IMR-90 (cell line): ENCODE measurements at regions not wholly inside any gene's neighbourhood (a gene's known extent, or its start where the extent isn't known, plus 50 kb on each side); places are given as distances from the start of the nearest gene placed in this dataset.

ENCODE experiments used
- ATAC-seq: fragments of 200-7000 bp; cut with Tn5 transposase; 2 replicates; pipeline ENCODE4 v1.9.1; 2020; ENCODE audit warnings: low read depth, mild to moderate bottlenecking, moderate library complexity
- BruUV-seq: library from RNA; stranded (reverse); fragments of 400-500 nt; replicated peaks from 2 replicates; lab custom pipeline; 2021; lab: Mats Ljungman, UMichigan
- CTCF ChIA-PET: fragments of 300-600 bp; formaldehyde crosslinking; extraction: SDS; loops from one replicate; lab custom pipeline; 2021; ENCODE audit warnings: antibody characterized with exemption; lab: Yijun Ruan, JAX
- POLR2A ChIA-PET: fragments of 300-600 bp; sonication (Branson Sonifier 250); formaldehyde crosslinking; loops from one replicate; lab custom pipeline; 2022; ENCODE audit warnings: antibody characterized with exemption; ENCODE audit not compliant: unreplicated experiment; lab: Charles Lee
- DNase-seq: peaks from one replicate; pipeline ENCODE4 v3.0.0; 2013
- H2AFZ ChIP-seq: replicated peaks from 2 replicates; pipeline ENCODE3; 2013; ENCODE audit warnings: low read length, mild to moderate bottlenecking; ENCODE audit not compliant: poor library complexity
- H2AK5ac ChIP-seq: 2 replicates; pipeline ENCODE4 v1.6.1; 2013; ENCODE audit warnings: low read depth, low read length, inconsistent platforms
- H2AK9ac ChIP-seq: replicated peaks from 2 replicates; pipeline ENCODE3; 2013; ENCODE audit warnings: mild to moderate bottlenecking, low read depth, low read length, moderate library complexity; ENCODE audit not compliant: poor library complexity
- H2BK120ac ChIP-seq: 2 replicates; pipeline ENCODE4 v1.6.1; 2013; ENCODE audit warnings: low read depth, low read length, inconsistent platforms
- H2BK15ac ChIP-seq: 3 replicates; pipeline ENCODE4 v1.6.1; 2013; ENCODE audit warnings: low read depth, low read length, inconsistent platforms
- H2BK20ac ChIP-seq: 2 replicates; pipeline ENCODE4 v1.6.1; 2013; ENCODE audit warnings: low read depth, mild to moderate bottlenecking, inconsistent platforms, low read length, moderate library complexity
- H2BK5ac ChIP-seq: 2 replicates; pipeline ENCODE4 v1.6.1; 2013; ENCODE audit warnings: mild to moderate bottlenecking, low read depth, low read length, inconsistent platforms; ENCODE audit not compliant: poor library complexity, severe bottlenecking
- H3K14ac ChIP-seq: replicated peaks from 2 replicates; pipeline ENCODE4 v1.6.1; 2013; ENCODE audit warnings: low read depth, low read length, inconsistent platforms
- H3K18ac ChIP-seq: 2 replicates; pipeline ENCODE4 v1.6.1; 2013; ENCODE audit warnings: low read depth, low read length, control low read depth
- H3K23ac ChIP-seq: 2 replicates; pipeline ENCODE4 v1.6.1; 2013; ENCODE audit warnings: low read depth, low read length, inconsistent platforms
- H3K27ac ChIP-seq: 2 replicates; pipeline ENCODE4 v1.5.1; 2013; ENCODE audit warnings: mild to moderate bottlenecking, control low read depth, low read length; ENCODE audit not compliant: insufficient read depth
- H3K27me3 ChIP-seq: 2 replicates; pipeline ENCODE4 v1.6.1; 2013; ENCODE audit warnings: low read length; ENCODE audit not compliant: control insufficient read depth, insufficient read depth
- H3K36me3 ChIP-seq: 2 replicates; pipeline ENCODE4 v1.6.1; 2013; ENCODE audit warnings: low read length, mixed read lengths; ENCODE audit not compliant: control insufficient read depth, insufficient read depth
- H3K4ac ChIP-seq: 2 replicates; pipeline ENCODE4 v1.6.1; 2013; ENCODE audit warnings: low read depth, low read length, inconsistent platforms
- H3K4me1 ChIP-seq: 2 replicates; pipeline ENCODE4 v1.6.1; 2013; ENCODE audit warnings: low read length, mixed read lengths; ENCODE audit not compliant: control insufficient read depth, insufficient read depth
- H3K4me2 ChIP-seq: 2 replicates; pipeline ENCODE4 v1.6.1; 2013; ENCODE audit warnings: low read depth, mild to moderate bottlenecking, control low read depth, low read length, moderate library complexity
- H3K4me3 ChIP-seq: 2 replicates; pipeline ENCODE4 v1.5.1; 2013; ENCODE audit warnings: low read depth, mild to moderate bottlenecking, control low read depth, low read length, moderate library complexity; ENCODE audit not compliant: insufficient read depth
- H3K56ac ChIP-seq: 2 replicates; pipeline ENCODE4 v1.6.1; 2013; ENCODE audit warnings: low read length, inconsistent platforms; ENCODE audit not compliant: insufficient read depth; ENCODE audit errors: extremely low read depth
- H3K79me1 ChIP-seq, 2 experiments: 2 replicates each; pipeline ENCODE4 v1.6.1; 2013; ENCODE audit warnings: low read length in 2 of 2, inconsistent platforms in 1 of 2, low read depth in 1 of 2
- H3K9ac ChIP-seq: 2 replicates; pipeline ENCODE4 v1.6.1; 2013; ENCODE audit warnings: low read depth, low read length, control low read depth
- H3K9me1 ChIP-seq: 2 replicates; pipeline ENCODE4 v1.6.1; 2013; ENCODE audit warnings: low read length, inconsistent platforms; ENCODE audit not compliant: insufficient read depth
- H3K9me3 ChIP-seq: 2 replicates; pipeline ENCODE4 v1.6.1; 2013; ENCODE audit warnings: low read length; ENCODE audit not compliant: control insufficient read depth, insufficient read depth
- H4K20me1 ChIP-seq: 2 replicates; pipeline ENCODE4 v1.6.1; 2013; ENCODE audit warnings: low read length, inconsistent platforms; ENCODE audit not compliant: insufficient read depth
- H4K5ac ChIP-seq: 2 replicates; pipeline ENCODE4 v1.6.1; 2013; ENCODE audit warnings: mild to moderate bottlenecking, low read depth, low read length, control low read depth
- H4K8ac ChIP-seq, 2 experiments: 2 replicates each; pipeline ENCODE4 v1.6.1; 2013; ENCODE audit warnings: low read depth in 2 of 2, low read length in 2 of 2, control low read depth in 1 of 2, inconsistent platforms in 1 of 2
- H4K91ac ChIP-seq: 2 replicates; pipeline ENCODE4 v1.6.1; 2013; ENCODE audit warnings: low read depth, low read length, inconsistent platforms; ENCODE audit not compliant: insufficient read depth
- BHLHE40 ChIP-seq: fragments of 150-350 bp; IDR thresholded peaks from 2 replicates; pipeline ENCODE4 v1.6.1; 2016; ENCODE audit warnings: mild to moderate bottlenecking, low read depth, low read length
- CEBPB ChIP-seq: IDR thresholded peaks from 2 replicates; pipeline ENCODE4 v1.6.1; 2012; ENCODE audit warnings: low read depth, low read length, improper control_type of control experiment
- CHD1 ChIP-seq: IDR thresholded peaks from 2 replicates; pipeline ENCODE4 v1.6.1; 2012; ENCODE audit warnings: low read depth, low read length, improper control_type of control experiment
- FOS ChIP-seq: fragments of 150-350 bp; IDR thresholded peaks from 2 replicates; pipeline ENCODE4 v1.6.1; 2016; ENCODE audit warnings: low read depth, low read length
- MAFK ChIP-seq: IDR thresholded peaks from 2 replicates; pipeline ENCODE4 v1.6.1; 2012; ENCODE audit warnings: low read depth, low read length, improper control_type of control experiment
- MAZ ChIP-seq: IDR thresholded peaks from 2 replicates; pipeline ENCODE4 v1.6.1; 2012; ENCODE audit warnings: low read depth, mild to moderate bottlenecking, low read length, improper control_type of control experiment, moderate library complexity, borderline replicate concordance
- MXI1 ChIP-seq: IDR thresholded peaks from 2 replicates; pipeline ENCODE4 v1.6.1; 2012; ENCODE audit warnings: low read depth, mild to moderate bottlenecking, low read length, moderate library complexity, borderline replicate concordance
- NFE2L2 ChIP-seq: fragments of 150-350 bp; IDR thresholded peaks from 2 replicates; pipeline ENCODE4 v1.6.1; 2016; ENCODE audit warnings: low read depth, mild to moderate bottlenecking, low read length
- POLR2A ChIP-seq: IDR thresholded peaks from 2 replicates; pipeline ENCODE4 v1.6.1; 2012; ENCODE audit warnings: mild to moderate bottlenecking, low read depth, low read length
- RAD21 ChIP-seq: IDR thresholded peaks from 2 replicates; pipeline ENCODE4 v1.6.1; 2012; ENCODE audit warnings: low read length, improper control_type of control experiment
- RCOR1 ChIP-seq: IDR thresholded peaks from 2 replicates; pipeline ENCODE4 v1.6.1; 2012; ENCODE audit warnings: mild to moderate bottlenecking, low read length, improper control_type of control experiment; ENCODE audit not compliant: insufficient replicate concordance
- RFX5 ChIP-seq: IDR thresholded peaks from 2 replicates; pipeline ENCODE4 v1.8.0; 2012; ENCODE audit warnings: low read depth, mild to moderate bottlenecking, low read length, moderate library complexity
- SMC3 ChIP-seq: fragments of 150-350 bp; IDR thresholded peaks from 2 replicates; pipeline ENCODE4 v1.6.1; 2016; ENCODE audit warnings: low read depth, mild to moderate bottlenecking, antibody characterized with exemption, low read length, moderate library complexity
- WGBS, 2 experiments: methylation state at CpG; one replicate each; pipeline versions ENCODE4 v1.1.5 to v1.1.7; 2013; ENCODE audit warnings: missing lambda C conversion rate in 2 of 2; ENCODE audit not compliant: insufficient read length in 1 of 2; ENCODE audit errors: extremely low coverage in 2 of 2; 5-methylcytosine and 5-hydroxymethylcytosine counted together
- dilution Hi-C: fragments of 300-500 bp; cut with HindIII; formaldehyde crosslinking; loops from one replicate; pipeline ENCODE4 v1.14.3; 2018; ENCODE audit warnings: low sequenced_read_pairs; ENCODE audit not compliant: unreplicated experiment
- in situ Hi-C: fragments of 300-500 bp; cut with MboI; formaldehyde crosslinking; loops from 3 replicates; pipeline ENCODE4 v1.14.3; 2019; ENCODE audit warnings: low sequenced_read_pairs, inconsistent platforms, mixed read lengths
- intact Hi-C: fragments of 100-400 bp; cut with micrococcal nuclease; formaldehyde crosslinking; loops from 2 replicates; pipeline ENCODE4 v1.10.0; 2022
- TF ChIP-seq, protein P1 (sequence below): fragments of 150-350 bp; IDR thresholded peaks from 2 replicates; pipeline ENCODE4 v1.6.1; 2017; ENCODE audit warnings: mild to moderate bottlenecking, antibody characterized with exemption, low read length, low read depth
- TF ChIP-seq, protein P2 (sequence below): fragments of 150-350 bp; IDR thresholded peaks from 2 replicates; pipeline ENCODE4 v1.6.1; 2016; ENCODE audit warnings: low read depth, mild to moderate bottlenecking, low read length, moderate library complexity, borderline replicate concordance
- TF ChIP-seq, protein P3 (sequence below): conservative IDR thresholded peaks from 2 replicates; pipeline ENCODE4 v1.5.1; 2012; ENCODE audit warnings: mild to moderate bottlenecking, low read depth, low read length, improper control_type of control experiment

DNA sequence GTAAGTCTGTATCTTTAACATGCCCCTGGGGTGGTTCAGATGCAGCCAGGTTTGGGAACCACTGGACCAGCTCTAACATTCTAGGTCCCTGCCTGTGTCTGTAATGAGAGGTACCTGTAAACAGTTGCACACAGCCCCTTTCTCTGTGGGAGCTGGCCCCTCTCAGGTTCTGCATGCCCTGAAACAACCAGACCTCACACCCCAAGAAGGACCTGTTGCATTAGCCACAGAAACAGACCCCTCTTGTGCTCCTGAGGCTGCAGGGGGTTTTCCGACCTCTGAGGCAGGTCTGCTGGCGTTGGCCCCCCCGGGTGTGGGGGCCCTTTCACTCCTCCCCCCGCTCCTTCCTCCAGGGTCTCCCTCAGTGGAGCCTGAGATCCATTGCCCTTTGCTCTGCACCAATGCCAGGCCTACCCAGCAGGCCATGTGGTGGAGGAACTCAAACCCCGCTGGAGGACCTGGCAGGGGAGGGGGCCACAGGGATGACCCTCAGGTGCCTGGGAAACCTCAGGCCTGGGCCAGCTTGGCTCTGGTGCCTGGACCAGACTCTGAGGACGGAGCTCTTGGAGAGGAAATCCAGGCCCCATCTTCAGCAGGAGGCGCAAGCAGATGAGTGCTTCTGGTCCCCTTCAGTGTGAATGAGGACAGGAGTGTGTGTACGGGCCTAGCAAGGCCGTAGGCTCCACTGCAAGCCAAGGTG lies 61.4 kb upstream of the PJA1 start:
- H3K4ac ChIP-seq = no peak overlapping the region
- H3K4me1 ChIP-seq = peaks cover 2% of the 10 kb centered on the region
- no peak overlapping the region for H4K5ac ChIP-seq
- in situ Hi-C loops (no loop called here), intact Hi-C loops (loop anchor here (10.0 kb wide), 3 partner anchors 92 to 232 kb away; no protein-coding TSS in a partner anchor), dilution Hi-C loops (no loop called here)
- no peaks in the 10 kb centered on the region for H3K79me1 ChIP-seq
- H3K36me3 ChIP-seq = no peaks in the 10 kb centered on the region
- ATAC-seq = no peak
- no peak overlapping the region for H2AK5ac ChIP-seq
- no peak overlapping the region for H3K56ac ChIP-seq
- H3K9me1 ChIP-seq = no peaks in the 10 kb centered on the region
- H4K8ac ChIP-seq = no peak overlapping the region
- no peak overlapping the region for H2AK9ac ChIP-seq
- no peak for DNase-seq
- TF ChIP-seq CEBPB (no peak), RFX5 (no peak), SMC3 (no peak), NFE2L2 (no peak), BHLHE40 (no peak), MAZ (no peak), FOS (no peak), MAFK (no peak), POLR2A (no peak), MXI1 (no peak), CHD1 (no peak), RAD21 (no peak), RCOR1 (no peak)
- TF ChIP-seq, protein P1, sequence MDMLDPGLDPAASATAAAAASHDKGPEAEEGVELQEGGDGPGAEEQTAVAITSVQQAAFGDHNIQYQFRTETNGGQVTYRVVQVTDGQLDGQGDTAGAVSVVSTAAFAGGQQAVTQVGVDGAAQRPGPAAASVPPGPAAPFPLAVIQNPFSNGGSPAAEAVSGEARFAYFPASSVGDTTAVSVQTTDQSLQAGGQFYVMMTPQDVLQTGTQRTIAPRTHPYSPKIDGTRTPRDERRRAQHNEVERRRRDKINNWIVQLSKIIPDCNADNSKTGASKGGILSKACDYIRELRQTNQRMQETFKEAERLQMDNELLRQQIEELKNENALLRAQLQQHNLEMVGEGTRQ = no peak
- TF ChIP-seq, protein P2, sequence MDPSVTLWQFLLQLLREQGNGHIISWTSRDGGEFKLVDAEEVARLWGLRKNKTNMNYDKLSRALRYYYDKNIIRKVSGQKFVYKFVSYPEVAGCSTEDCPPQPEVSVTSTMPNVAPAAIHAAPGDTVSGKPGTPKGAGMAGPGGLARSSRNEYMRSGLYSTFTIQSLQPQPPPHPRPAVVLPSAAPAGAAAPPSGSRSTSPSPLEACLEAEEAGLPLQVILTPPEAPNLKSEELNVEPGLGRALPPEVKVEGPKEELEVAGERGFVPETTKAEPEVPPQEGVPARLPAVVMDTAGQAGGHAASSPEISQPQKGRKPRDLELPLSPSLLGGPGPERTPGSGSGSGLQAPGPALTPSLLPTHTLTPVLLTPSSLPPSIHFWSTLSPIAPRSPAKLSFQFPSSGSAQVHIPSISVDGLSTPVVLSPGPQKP = no peak
- TF ChIP-seq, protein P3, sequence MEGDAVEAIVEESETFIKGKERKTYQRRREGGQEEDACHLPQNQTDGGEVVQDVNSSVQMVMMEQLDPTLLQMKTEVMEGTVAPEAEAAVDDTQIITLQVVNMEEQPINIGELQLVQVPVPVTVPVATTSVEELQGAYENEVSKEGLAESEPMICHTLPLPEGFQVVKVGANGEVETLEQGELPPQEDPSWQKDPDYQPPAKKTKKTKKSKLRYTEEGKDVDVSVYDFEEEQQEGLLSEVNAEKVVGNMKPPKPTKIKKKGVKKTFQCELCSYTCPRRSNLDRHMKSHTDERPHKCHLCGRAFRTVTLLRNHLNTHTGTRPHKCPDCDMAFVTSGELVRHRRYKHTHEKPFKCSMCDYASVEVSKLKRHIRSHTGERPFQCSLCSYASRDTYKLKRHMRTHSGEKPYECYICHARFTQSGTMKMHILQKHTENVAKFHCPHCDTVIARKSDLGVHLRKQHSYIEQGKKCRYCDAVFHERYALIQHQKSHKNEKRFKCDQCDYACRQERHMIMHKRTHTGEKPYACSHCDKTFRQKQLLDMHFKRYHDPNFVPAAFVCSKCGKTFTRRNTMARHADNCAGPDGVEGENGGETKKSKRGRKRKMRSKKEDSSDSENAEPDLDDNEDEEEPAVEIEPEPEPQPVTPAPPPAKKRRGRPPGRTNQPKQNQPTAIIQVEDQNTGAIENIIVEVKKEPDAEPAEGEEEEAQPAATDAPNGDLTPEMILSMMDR = no peak
- H3K9me3 ChIP-seq = no peaks in the 10 kb centered on the region
- no peak overlapping the region for H2BK15ac ChIP-seq
- no peak overlapping the region for H2BK20ac ChIP-seq
- no peak overlapping the region for H3K4me2 ChIP-seq
- no peak overlapping the region for H3K27ac ChIP-seq
- CTCF ChIA-PET = no interaction called here
- no peak overlapping the region for H2BK5ac ChIP-seq
- H4K91ac ChIP-seq = no peak overlapping the region
- WGBS, 2 experiments = no CpG with 5 or more reads among the region's 9 CpGs
- no peak overlapping the region for H2BK120ac ChIP-seq
- H3K23ac ChIP-seq = no peak overlapping the region
- no peaks in the 10 kb centered on the region for H4K20me1 ChIP-seq
- POLR2A ChIA-PET = no interaction called here
- H3K27me3 ChIP-seq = peaks cover 21% of the 10 kb centered on the region
- H3K4me3 ChIP-seq = no peak overlapping the region
- no peak overlapping the region for H3K18ac ChIP-seq
- H3K9ac ChIP-seq = no peak overlapping the region
- no peak overlapping the region for H2AFZ ChIP-seq
- BruUV-seq = no TSS peak
- H3K14ac ChIP-seq = no peak overlapping the region
